ENCODE measurements at regions not wholly inside any gene's neighbourhood (a gene's known extent, or its start where the extent isn't known, plus 50 kb on each side); places are given as distances from the start of the nearest gene placed in this dataset.

DNA sequence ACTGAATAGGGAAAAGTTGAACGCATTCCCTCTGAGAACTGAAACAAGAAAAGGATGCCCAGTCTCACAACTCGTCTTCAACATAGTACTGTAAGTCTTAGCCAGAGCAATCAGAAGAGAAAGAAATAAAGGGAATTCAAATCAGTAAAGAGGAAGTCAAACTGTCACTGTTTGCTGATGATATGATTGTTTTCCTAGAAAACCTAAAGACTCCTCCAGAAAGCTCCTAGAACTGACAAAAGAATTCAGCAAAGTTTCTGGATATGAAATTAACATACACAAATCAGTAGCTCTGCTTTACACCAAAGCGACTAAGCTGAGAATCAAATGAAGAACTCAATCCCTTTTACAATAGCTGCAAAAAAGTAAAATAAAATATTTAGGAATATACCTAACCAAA is 471.2 kb upstream of the CNTN5 start:
- H3K27ac ChIP-seq = no peak overlapping the region
- H3K36me3 ChIP-seq (replicated peaks) = no peaks in the 10 kb centered on the region
- in situ Hi-C loops (cut with HindIII; ENCODE audit: low pct_ligation_motif_present, low sequenced_read_pairs) = no loop called here
- no peak for DNase-seq
- no peak overlapping the region for H3K4me3 ChIP-seq (ENCODE audit: low read depth, low read length)
- H3K27me3 ChIP-seq (replicated peaks) = no peaks in the 10 kb centered on the region
- TF ChIP-seq, protein P1, sequence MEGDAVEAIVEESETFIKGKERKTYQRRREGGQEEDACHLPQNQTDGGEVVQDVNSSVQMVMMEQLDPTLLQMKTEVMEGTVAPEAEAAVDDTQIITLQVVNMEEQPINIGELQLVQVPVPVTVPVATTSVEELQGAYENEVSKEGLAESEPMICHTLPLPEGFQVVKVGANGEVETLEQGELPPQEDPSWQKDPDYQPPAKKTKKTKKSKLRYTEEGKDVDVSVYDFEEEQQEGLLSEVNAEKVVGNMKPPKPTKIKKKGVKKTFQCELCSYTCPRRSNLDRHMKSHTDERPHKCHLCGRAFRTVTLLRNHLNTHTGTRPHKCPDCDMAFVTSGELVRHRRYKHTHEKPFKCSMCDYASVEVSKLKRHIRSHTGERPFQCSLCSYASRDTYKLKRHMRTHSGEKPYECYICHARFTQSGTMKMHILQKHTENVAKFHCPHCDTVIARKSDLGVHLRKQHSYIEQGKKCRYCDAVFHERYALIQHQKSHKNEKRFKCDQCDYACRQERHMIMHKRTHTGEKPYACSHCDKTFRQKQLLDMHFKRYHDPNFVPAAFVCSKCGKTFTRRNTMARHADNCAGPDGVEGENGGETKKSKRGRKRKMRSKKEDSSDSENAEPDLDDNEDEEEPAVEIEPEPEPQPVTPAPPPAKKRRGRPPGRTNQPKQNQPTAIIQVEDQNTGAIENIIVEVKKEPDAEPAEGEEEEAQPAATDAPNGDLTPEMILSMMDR (IDR thresholded peaks at IDR 0.05; ENCODE audit: low read depth, low read length, missing control alignments) = no peak

GRCh38 chr11:98559961-98560360 is 460.8 kb upstream of the CNTN5 start:
- Histone ChIP-seq H3K27ac (no peak overlapping the region), H3K4me3 (ENCODE audit: low read depth, low read length) (no peak overlapping the region), H3K27me3 (replicated peaks) (no peaks in the 10 kb centered on the region), H3K36me3 (replicated peaks) (no peaks in the 10 kb centered on the region)
- TF ChIP-seq, protein P1 (IDR thresholded peaks at IDR 0.05; ENCODE audit: low read depth, low read length, missing control alignments) = no peak
- in situ Hi-C loops (cut with HindIII; ENCODE audit: low pct_ligation_motif_present, low sequenced_read_pairs) = no loop called here
- DNase-seq = no peak

DNA sequence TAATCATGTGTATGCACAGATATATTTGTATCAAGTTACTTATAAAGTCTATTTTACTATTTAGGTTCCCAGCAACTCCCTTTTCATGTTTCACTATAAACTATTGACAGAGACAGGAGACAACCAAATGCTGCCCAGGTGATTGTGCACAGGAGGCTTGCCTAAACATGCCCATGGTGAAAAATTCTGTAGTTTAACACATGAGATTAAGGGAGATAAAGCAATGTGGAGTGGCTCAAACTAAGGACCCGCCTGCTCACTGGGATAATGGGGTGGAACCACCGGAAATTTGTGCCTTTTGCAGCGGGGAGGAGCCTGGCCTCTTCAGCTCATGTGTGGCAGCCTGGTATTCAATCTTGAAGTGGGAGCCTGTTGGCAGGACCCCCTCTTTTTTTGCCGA is 459.5 kb upstream of the CNTN5 start:
- H3K4me3 ChIP-seq (ENCODE audit: low read depth, low read length) = no peak overlapping the region
- DNase-seq = no peak
- no peak overlapping the region for H3K27ac ChIP-seq
- no peaks in the 10 kb centered on the region for H3K36me3 ChIP-seq (replicated peaks)
- no peaks in the 10 kb centered on the region for H3K27me3 ChIP-seq (replicated peaks)
- in situ Hi-C loops (cut with HindIII; ENCODE audit: low pct_ligation_motif_present, low sequenced_read_pairs) = no loop called here
- TF ChIP-seq, protein P1 (IDR thresholded peaks at IDR 0.05; ENCODE audit: low read depth, low read length, missing control alignments) = no peak

DNA sequence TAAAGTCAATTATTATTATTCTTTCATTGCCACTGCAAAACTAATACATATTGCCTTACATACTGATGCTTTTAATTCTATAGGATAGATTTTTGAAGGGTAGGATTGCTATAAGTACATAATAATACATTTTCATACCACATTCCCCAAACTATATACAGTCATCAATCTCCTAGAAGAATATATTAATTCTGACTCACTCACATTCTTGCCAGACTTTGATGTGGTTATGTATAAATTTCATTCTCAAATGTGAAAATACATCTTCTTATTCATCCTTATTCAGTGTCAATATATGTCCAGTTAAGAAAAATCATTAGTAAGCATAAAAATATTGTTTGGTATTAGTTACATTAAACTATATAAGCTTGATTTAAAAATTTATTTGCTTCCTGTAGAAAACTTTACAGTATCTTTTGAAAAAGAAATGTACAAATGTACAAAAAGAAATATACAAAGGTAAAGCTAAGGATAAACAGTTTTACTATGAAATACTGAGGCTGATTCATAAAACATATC is 458.8 kb upstream of the CNTN5 start:
- no peaks in the 10 kb centered on the region for H3K36me3 ChIP-seq (replicated peaks)
- no peaks in the 10 kb centered on the region for H3K27me3 ChIP-seq (replicated peaks)
- TF ChIP-seq, protein P1 (IDR thresholded peaks at IDR 0.05; ENCODE audit: low read depth, low read length, missing control alignments) = no peak
- in situ Hi-C loops (cut with HindIII; ENCODE audit: low pct_ligation_motif_present, low sequenced_read_pairs) = no loop called here
- H3K27ac ChIP-seq = no peak overlapping the region
- no peak for DNase-seq
- H3K4me3 ChIP-seq (ENCODE audit: low read depth, low read length) = no peak overlapping the region

DNA sequence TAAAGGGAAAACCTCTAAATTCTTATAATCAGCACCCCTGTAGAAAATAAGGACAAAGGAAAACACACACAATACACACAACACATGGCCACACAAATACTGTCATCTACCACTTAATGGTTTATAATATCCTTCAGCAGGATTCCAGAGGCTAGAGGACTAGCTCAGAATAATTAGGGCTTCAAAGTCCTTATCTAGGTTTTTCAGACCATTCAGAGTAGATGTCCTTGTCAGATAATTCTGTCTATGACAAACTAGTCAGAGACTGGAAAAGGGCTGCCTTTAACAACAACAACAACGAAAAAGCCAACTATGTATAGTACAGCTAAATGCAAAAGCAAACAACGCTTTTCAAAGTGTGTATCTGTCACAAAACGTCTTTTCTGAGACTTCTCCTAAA is 456.5 kb upstream of the CNTN5 start:
- Histone ChIP-seq H3K27me3 (replicated peaks) (no peaks in the 10 kb centered on the region), H3K27ac (no peak overlapping the region), H3K36me3 (replicated peaks) (no peaks in the 10 kb centered on the region), H3K4me3 (ENCODE audit: low read depth, low read length) (no peak overlapping the region)
- DNase-seq = no peak
- in situ Hi-C loops (cut with HindIII; ENCODE audit: low pct_ligation_motif_present, low sequenced_read_pairs) = no loop called here
- TF ChIP-seq, protein P1 (IDR thresholded peaks at IDR 0.05; ENCODE audit: low read depth, low read length, missing control alignments) = no peak

- no peak for DNase-seq
- Histone ChIP-seq H3K27me3 (replicated peaks) (no peaks in the 10 kb centered on the region), H3K4me3 (ENCODE audit: low read depth, low read length) (no peak overlapping the region), H3K36me3 (replicated peaks) (no peaks in the 10 kb centered on the region), H3K27ac (no peak overlapping the region)
- TF ChIP-seq, protein P1 (IDR thresholded peaks at IDR 0.05; ENCODE audit: low read depth, low read length, missing control alignments) = no peak
- in situ Hi-C loops (cut with HindIII; ENCODE audit: low pct_ligation_motif_present, low sequenced_read_pairs) = no loop called here
These were observed 455.9 kb upstream of the CNTN5 start for GRCh38 chr11:98564881-98565280.

Measured in brain microvascular endothelial cell (primary cell).